IMR-90 (cell line): ENCODE measurements at regions not wholly inside any gene's neighbourhood (a gene's known extent, or its start where the extent isn't known, plus 50 kb on each side); places are given as distances from the start of the nearest gene placed in this dataset.

Source experiments
- ATAC-seq: fragments of 200-7000 bp; cut with Tn5 transposase; 2 replicates; pipeline ENCODE4 v1.9.1; 2020; ENCODE audit warnings: low read depth, mild to moderate bottlenecking, moderate library complexity
- BruUV-seq: library from RNA; stranded (reverse); fragments of 400-500 nt; replicated peaks from 2 replicates; lab custom pipeline; 2021; lab: Mats Ljungman, UMichigan
- CTCF ChIA-PET: fragments of 300-600 bp; formaldehyde crosslinking; extraction: SDS; loops from one replicate; lab custom pipeline; 2021; ENCODE audit warnings: antibody characterized with exemption; lab: Yijun Ruan, JAX
- POLR2A ChIA-PET: fragments of 300-600 bp; sonication (Branson Sonifier 250); formaldehyde crosslinking; loops from one replicate; lab custom pipeline; 2022; ENCODE audit warnings: antibody characterized with exemption; ENCODE audit not compliant: unreplicated experiment; lab: Charles Lee
- DNase-seq: peaks from one replicate; pipeline ENCODE4 v3.0.0; 2013
- H2AFZ ChIP-seq: replicated peaks from 2 replicates; pipeline ENCODE3; 2013; ENCODE audit warnings: low read length, mild to moderate bottlenecking; ENCODE audit not compliant: poor library complexity
- H2AK5ac ChIP-seq: 2 replicates; pipeline ENCODE4 v1.6.1; 2013; ENCODE audit warnings: low read depth, low read length, inconsistent platforms
- H2AK9ac ChIP-seq: replicated peaks from 2 replicates; pipeline ENCODE3; 2013; ENCODE audit warnings: mild to moderate bottlenecking, low read depth, low read length, moderate library complexity; ENCODE audit not compliant: poor library complexity
- H2BK120ac ChIP-seq: 2 replicates; pipeline ENCODE4 v1.6.1; 2013; ENCODE audit warnings: low read depth, low read length, inconsistent platforms
- H2BK15ac ChIP-seq: 3 replicates; pipeline ENCODE4 v1.6.1; 2013; ENCODE audit warnings: low read depth, low read length, inconsistent platforms
- H2BK20ac ChIP-seq: 2 replicates; pipeline ENCODE4 v1.6.1; 2013; ENCODE audit warnings: low read depth, mild to moderate bottlenecking, inconsistent platforms, low read length, moderate library complexity
- H2BK5ac ChIP-seq: 2 replicates; pipeline ENCODE4 v1.6.1; 2013; ENCODE audit warnings: mild to moderate bottlenecking, low read depth, low read length, inconsistent platforms; ENCODE audit not compliant: poor library complexity, severe bottlenecking
- H3K14ac ChIP-seq: replicated peaks from 2 replicates; pipeline ENCODE4 v1.6.1; 2013; ENCODE audit warnings: low read depth, low read length, inconsistent platforms
- H3K18ac ChIP-seq: 2 replicates; pipeline ENCODE4 v1.6.1; 2013; ENCODE audit warnings: low read depth, low read length, control low read depth
- H3K23ac ChIP-seq: 2 replicates; pipeline ENCODE4 v1.6.1; 2013; ENCODE audit warnings: low read depth, low read length, inconsistent platforms
- H3K27ac ChIP-seq: 2 replicates; pipeline ENCODE4 v1.5.1; 2013; ENCODE audit warnings: mild to moderate bottlenecking, control low read depth, low read length; ENCODE audit not compliant: insufficient read depth
- H3K27me3 ChIP-seq: 2 replicates; pipeline ENCODE4 v1.6.1; 2013; ENCODE audit warnings: low read length; ENCODE audit not compliant: control insufficient read depth, insufficient read depth
- H3K36me3 ChIP-seq: 2 replicates; pipeline ENCODE4 v1.6.1; 2013; ENCODE audit warnings: low read length, mixed read lengths; ENCODE audit not compliant: control insufficient read depth, insufficient read depth
- H3K4ac ChIP-seq: 2 replicates; pipeline ENCODE4 v1.6.1; 2013; ENCODE audit warnings: low read depth, low read length, inconsistent platforms
- H3K4me1 ChIP-seq: 2 replicates; pipeline ENCODE4 v1.6.1; 2013; ENCODE audit warnings: low read length, mixed read lengths; ENCODE audit not compliant: control insufficient read depth, insufficient read depth
- H3K4me2 ChIP-seq: 2 replicates; pipeline ENCODE4 v1.6.1; 2013; ENCODE audit warnings: low read depth, mild to moderate bottlenecking, control low read depth, low read length, moderate library complexity
- H3K4me3 ChIP-seq: 2 replicates; pipeline ENCODE4 v1.5.1; 2013; ENCODE audit warnings: low read depth, mild to moderate bottlenecking, control low read depth, low read length, moderate library complexity; ENCODE audit not compliant: insufficient read depth
- H3K56ac ChIP-seq: 2 replicates; pipeline ENCODE4 v1.6.1; 2013; ENCODE audit warnings: low read length, inconsistent platforms; ENCODE audit not compliant: insufficient read depth; ENCODE audit errors: extremely low read depth
- H3K79me1 ChIP-seq, 2 experiments: 2 replicates each; pipeline ENCODE4 v1.6.1; 2013; ENCODE audit warnings: low read length in 2 of 2, inconsistent platforms in 1 of 2, low read depth in 1 of 2
- H3K9ac ChIP-seq: 2 replicates; pipeline ENCODE4 v1.6.1; 2013; ENCODE audit warnings: low read depth, low read length, control low read depth
- H3K9me1 ChIP-seq: 2 replicates; pipeline ENCODE4 v1.6.1; 2013; ENCODE audit warnings: low read length, inconsistent platforms; ENCODE audit not compliant: insufficient read depth
- H3K9me3 ChIP-seq: 2 replicates; pipeline ENCODE4 v1.6.1; 2013; ENCODE audit warnings: low read length; ENCODE audit not compliant: control insufficient read depth, insufficient read depth
- H4K20me1 ChIP-seq: 2 replicates; pipeline ENCODE4 v1.6.1; 2013; ENCODE audit warnings: low read length, inconsistent platforms; ENCODE audit not compliant: insufficient read depth
- H4K5ac ChIP-seq: 2 replicates; pipeline ENCODE4 v1.6.1; 2013; ENCODE audit warnings: mild to moderate bottlenecking, low read depth, low read length, control low read depth
- H4K8ac ChIP-seq, 2 experiments: 2 replicates each; pipeline ENCODE4 v1.6.1; 2013; ENCODE audit warnings: low read depth in 2 of 2, low read length in 2 of 2, control low read depth in 1 of 2, inconsistent platforms in 1 of 2
- H4K91ac ChIP-seq: 2 replicates; pipeline ENCODE4 v1.6.1; 2013; ENCODE audit warnings: low read depth, low read length, inconsistent platforms; ENCODE audit not compliant: insufficient read depth
- CEBPB ChIP-seq: IDR thresholded peaks from 2 replicates; pipeline ENCODE4 v1.6.1; 2012; ENCODE audit warnings: low read depth, low read length, improper control_type of control experiment
- CTCF ChIP-seq: conservative IDR thresholded peaks from 2 replicates; pipeline ENCODE4 v1.5.1; 2012; ENCODE audit warnings: mild to moderate bottlenecking, low read depth, low read length, improper control_type of control experiment
- FOS ChIP-seq: fragments of 150-350 bp; IDR thresholded peaks from 2 replicates; pipeline ENCODE4 v1.6.1; 2016; ENCODE audit warnings: low read depth, low read length
- MAFK ChIP-seq: IDR thresholded peaks from 2 replicates; pipeline ENCODE4 v1.6.1; 2012; ENCODE audit warnings: low read depth, low read length, improper control_type of control experiment
- MAZ ChIP-seq: IDR thresholded peaks from 2 replicates; pipeline ENCODE4 v1.6.1; 2012; ENCODE audit warnings: low read depth, mild to moderate bottlenecking, low read length, improper control_type of control experiment, moderate library complexity, borderline replicate concordance
- NFE2L2 ChIP-seq: fragments of 150-350 bp; IDR thresholded peaks from 2 replicates; pipeline ENCODE4 v1.6.1; 2016; ENCODE audit warnings: low read depth, mild to moderate bottlenecking, low read length
- RAD21 ChIP-seq: IDR thresholded peaks from 2 replicates; pipeline ENCODE4 v1.6.1; 2012; ENCODE audit warnings: low read length, improper control_type of control experiment
- SMC3 ChIP-seq: fragments of 150-350 bp; IDR thresholded peaks from 2 replicates; pipeline ENCODE4 v1.6.1; 2016; ENCODE audit warnings: low read depth, mild to moderate bottlenecking, antibody characterized with exemption, low read length, moderate library complexity
- WGBS, 2 experiments: methylation state at CpG; one replicate each; pipeline versions ENCODE4 v1.1.5 to v1.1.7; 2013; ENCODE audit warnings: missing lambda C conversion rate in 2 of 2; ENCODE audit not compliant: insufficient read length in 1 of 2; ENCODE audit errors: extremely low coverage in 2 of 2; 5-methylcytosine and 5-hydroxymethylcytosine counted together
- dilution Hi-C: fragments of 300-500 bp; cut with HindIII; formaldehyde crosslinking; loops from one replicate; pipeline ENCODE4 v1.14.3; 2018; ENCODE audit warnings: low sequenced_read_pairs; ENCODE audit not compliant: unreplicated experiment
- in situ Hi-C: fragments of 300-500 bp; cut with MboI; formaldehyde crosslinking; loops from 3 replicates; pipeline ENCODE4 v1.14.3; 2019; ENCODE audit warnings: low sequenced_read_pairs, inconsistent platforms, mixed read lengths
- intact Hi-C: fragments of 100-400 bp; cut with micrococcal nuclease; formaldehyde crosslinking; loops from 2 replicates; pipeline ENCODE4 v1.10.0; 2022
- TF ChIP-seq, protein P1 (sequence below): fragments of 150-350 bp; IDR thresholded peaks from 2 replicates; pipeline ENCODE4 v1.6.1; 2017; ENCODE audit warnings: mild to moderate bottlenecking, antibody characterized with exemption, low read length, low read depth

DNA sequence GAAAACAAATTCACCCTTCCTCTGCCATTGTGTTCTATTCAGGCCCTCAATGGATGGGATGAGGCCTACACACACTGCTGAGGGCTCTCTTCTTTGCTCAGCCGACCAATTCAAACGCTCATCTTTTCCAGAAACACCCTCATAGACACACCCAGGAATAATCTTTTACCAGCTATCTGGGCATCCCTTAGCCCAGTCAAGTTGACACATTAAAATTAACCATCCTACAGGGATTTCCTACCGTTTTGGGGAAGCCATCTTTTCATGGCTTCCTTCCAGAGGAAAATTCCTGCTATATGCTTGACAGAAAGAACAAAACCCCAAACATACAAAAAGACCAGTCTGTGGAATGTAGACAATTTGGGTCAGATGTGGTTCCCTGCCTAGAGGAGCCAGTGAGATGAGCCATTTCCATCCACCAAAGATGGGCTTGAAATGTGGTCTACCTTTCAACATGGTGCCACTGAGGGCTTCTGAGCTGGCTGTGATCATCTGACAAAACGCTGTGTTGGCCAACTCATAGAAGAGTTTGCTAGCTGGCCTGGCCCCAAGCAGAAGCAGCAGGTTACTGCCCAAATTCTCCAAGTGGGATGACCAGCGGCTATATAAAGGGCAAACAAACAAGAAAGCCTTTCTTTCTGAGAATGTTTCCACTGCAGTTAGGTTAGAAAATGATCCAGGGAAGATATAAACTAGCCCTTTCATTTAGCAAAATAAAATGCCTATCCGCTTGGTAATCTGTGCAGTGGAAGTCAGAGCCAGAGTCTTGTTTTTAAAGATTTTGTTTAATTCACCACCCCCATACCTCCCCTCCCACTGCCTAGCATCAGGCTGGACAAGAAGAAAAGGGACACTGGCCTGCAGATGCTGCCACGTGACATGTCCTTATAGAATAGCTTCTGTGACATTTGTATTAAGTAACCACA, 69.1 kb upstream of the MRPS6 start (continued):
- no peak for TF ChIP-seq MAZ

GRCh38 chr21:34003428-34003827, 70.0 kb upstream of the MRPS6 start:
- no peak overlapping the region for H3K18ac ChIP-seq
- no peak overlapping the region for H3K4me3 ChIP-seq
- no peak overlapping the region for H3K9ac ChIP-seq
- H3K23ac ChIP-seq: no peak overlapping the region
- no CpG with 5 or more reads among the region's 1 CpG for WGBS, 2 experiments
- no TSS peak for BruUV-seq
- no peaks in the 10 kb centered on the region for H3K9me1 ChIP-seq
- in situ Hi-C loops (no loop called here), intact Hi-C loops (no loop called here), dilution Hi-C loops (no loop called here)
- H3K4me1 ChIP-seq: peaks cover 2% of the 10 kb centered on the region
- DNase-seq (no peak), ATAC-seq (no peak)
- no peak overlapping the region for H2BK15ac ChIP-seq
- no peaks in the 10 kb centered on the region; the same call in 1 of the 2 replicates for H3K27me3 ChIP-seq
- H4K5ac ChIP-seq: no peak overlapping the region
- H3K56ac ChIP-seq: no peak overlapping the region
- H2AFZ ChIP-seq: no peak overlapping the region
- ChIA-PET CTCF (no interaction called here), POLR2A (no interaction called here)
- no peak overlapping the region for H2BK5ac ChIP-seq
- H3K27ac ChIP-seq: no peak overlapping the region
- TF ChIP-seq MAFK: no peak
- TF ChIP-seq MAZ: no peak
- TF ChIP-seq CEBPB: no peak
- TF ChIP-seq NFE2L2: no peak
- no peak for TF ChIP-seq CTCF
- TF ChIP-seq SMC3: no peak
- TF ChIP-seq RAD21: no peak
- TF ChIP-seq FOS: no peak
- TF ChIP-seq, protein P1, sequence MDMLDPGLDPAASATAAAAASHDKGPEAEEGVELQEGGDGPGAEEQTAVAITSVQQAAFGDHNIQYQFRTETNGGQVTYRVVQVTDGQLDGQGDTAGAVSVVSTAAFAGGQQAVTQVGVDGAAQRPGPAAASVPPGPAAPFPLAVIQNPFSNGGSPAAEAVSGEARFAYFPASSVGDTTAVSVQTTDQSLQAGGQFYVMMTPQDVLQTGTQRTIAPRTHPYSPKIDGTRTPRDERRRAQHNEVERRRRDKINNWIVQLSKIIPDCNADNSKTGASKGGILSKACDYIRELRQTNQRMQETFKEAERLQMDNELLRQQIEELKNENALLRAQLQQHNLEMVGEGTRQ: no peak
- H2BK20ac ChIP-seq: no peak overlapping the region
- no peaks in the 10 kb centered on the region for H3K36me3 ChIP-seq
- H4K20me1 ChIP-seq: no peaks in the 10 kb centered on the region
- no peak overlapping the region for H4K8ac ChIP-seq
- no peak overlapping the region for H4K91ac ChIP-seq
- no peak overlapping the region for H2AK5ac ChIP-seq
- no peak overlapping the region for H2BK120ac ChIP-seq
- no peaks in the 10 kb centered on the region; the same call in 1 of the 2 replicates for H3K9me3 ChIP-seq
- H3K14ac ChIP-seq: no peak overlapping the region
- H3K4ac ChIP-seq: no peak overlapping the region
- no peaks in the 10 kb centered on the region for H3K79me1 ChIP-seq
- H3K4me2 ChIP-seq: no peak overlapping the region
- H2AK9ac ChIP-seq: no peak overlapping the region
